ENCODE measurements at regions not wholly inside any gene's neighbourhood (a gene's known extent, or its start where the extent isn't known, plus 50 kb on each side); places are given as distances from the start of the nearest gene placed in this dataset.

DNA sequence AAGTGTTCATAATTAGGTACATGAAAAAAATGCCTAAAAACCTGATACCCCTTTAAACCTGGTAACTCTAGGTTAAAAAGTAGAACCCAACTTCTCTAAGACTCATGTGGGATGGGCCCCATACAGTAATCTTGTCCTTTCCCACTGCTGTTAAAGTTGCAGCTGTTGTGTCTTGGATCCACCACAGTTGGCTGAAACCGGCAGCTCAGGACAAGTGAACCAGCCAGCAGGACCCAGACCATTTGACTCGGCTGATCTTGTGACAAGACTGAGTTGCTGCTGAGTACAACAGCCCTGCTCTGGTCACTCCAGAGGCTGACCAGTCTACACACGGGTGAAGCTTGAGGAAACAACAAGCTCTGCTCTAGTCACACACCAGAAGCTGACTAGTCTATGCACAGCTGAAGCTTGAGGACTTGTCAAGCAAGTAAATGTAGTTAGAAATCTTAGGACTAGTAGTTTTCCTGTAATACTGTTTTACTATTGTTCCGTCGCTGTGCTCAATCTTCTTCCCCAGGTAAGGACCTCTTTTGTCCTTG is 60.6 kb downstream of the DHRS2 start:
- TF ChIP-seq, protein P1, sequence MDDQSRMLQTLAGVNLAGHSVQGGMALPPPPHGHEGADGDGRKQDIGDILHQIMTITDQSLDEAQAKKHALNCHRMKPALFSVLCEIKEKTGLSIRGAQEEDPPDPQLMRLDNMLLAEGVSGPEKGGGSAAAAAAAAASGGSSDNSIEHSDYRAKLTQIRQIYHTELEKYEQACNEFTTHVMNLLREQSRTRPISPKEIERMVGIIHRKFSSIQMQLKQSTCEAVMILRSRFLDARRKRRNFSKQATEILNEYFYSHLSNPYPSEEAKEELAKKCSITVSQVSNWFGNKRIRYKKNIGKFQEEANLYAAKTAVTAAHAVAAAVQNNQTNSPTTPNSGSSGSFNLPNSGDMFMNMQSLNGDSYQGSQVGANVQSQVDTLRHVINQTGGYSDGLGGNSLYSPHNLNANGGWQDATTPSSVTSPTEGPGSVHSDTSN (IDR thresholded peaks at IDR 0.05), result no peak
- TF ChIP-seq, protein P2, sequence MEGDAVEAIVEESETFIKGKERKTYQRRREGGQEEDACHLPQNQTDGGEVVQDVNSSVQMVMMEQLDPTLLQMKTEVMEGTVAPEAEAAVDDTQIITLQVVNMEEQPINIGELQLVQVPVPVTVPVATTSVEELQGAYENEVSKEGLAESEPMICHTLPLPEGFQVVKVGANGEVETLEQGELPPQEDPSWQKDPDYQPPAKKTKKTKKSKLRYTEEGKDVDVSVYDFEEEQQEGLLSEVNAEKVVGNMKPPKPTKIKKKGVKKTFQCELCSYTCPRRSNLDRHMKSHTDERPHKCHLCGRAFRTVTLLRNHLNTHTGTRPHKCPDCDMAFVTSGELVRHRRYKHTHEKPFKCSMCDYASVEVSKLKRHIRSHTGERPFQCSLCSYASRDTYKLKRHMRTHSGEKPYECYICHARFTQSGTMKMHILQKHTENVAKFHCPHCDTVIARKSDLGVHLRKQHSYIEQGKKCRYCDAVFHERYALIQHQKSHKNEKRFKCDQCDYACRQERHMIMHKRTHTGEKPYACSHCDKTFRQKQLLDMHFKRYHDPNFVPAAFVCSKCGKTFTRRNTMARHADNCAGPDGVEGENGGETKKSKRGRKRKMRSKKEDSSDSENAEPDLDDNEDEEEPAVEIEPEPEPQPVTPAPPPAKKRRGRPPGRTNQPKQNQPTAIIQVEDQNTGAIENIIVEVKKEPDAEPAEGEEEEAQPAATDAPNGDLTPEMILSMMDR (IDR thresholded peaks at IDR 0.05), result no peak
- TF ChIP-seq, protein P3, sequence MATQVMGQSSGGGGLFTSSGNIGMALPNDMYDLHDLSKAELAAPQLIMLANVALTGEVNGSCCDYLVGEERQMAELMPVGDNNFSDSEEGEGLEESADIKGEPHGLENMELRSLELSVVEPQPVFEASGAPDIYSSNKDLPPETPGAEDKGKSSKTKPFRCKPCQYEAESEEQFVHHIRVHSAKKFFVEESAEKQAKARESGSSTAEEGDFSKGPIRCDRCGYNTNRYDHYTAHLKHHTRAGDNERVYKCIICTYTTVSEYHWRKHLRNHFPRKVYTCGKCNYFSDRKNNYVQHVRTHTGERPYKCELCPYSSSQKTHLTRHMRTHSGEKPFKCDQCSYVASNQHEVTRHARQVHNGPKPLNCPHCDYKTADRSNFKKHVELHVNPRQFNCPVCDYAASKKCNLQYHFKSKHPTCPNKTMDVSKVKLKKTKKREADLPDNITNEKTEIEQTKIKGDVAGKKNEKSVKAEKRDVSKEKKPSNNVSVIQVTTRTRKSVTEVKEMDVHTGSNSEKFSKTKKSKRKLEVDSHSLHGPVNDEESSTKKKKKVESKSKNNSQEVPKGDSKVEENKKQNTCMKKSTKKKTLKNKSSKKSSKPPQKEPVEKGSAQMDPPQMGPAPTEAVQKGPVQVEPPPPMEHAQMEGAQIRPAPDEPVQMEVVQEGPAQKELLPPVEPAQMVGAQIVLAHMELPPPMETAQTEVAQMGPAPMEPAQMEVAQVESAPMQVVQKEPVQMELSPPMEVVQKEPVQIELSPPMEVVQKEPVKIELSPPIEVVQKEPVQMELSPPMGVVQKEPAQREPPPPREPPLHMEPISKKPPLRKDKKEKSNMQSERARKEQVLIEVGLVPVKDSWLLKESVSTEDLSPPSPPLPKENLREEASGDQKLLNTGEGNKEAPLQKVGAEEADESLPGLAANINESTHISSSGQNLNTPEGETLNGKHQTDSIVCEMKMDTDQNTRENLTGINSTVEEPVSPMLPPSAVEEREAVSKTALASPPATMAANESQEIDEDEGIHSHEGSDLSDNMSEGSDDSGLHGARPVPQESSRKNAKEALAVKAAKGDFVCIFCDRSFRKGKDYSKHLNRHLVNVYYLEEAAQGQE (IDR thresholded peaks at IDR 0.05), result no peak
- no peak for TF ChIP-seq POLR2A (IDR thresholded peaks at IDR 0.05; ENCODE audit: low read length)
- no peak for TF ChIP-seq CHD2 (IDR thresholded peaks at IDR 0.05; ENCODE audit: low read length, partially characterized antibody)
- TF ChIP-seq SMC3 (IDR thresholded peaks at IDR 0.05), result no peak
- no peak for TF ChIP-seq HDAC2 (IDR thresholded peaks at IDR 0.05)
- TF ChIP-seq, protein P4, sequence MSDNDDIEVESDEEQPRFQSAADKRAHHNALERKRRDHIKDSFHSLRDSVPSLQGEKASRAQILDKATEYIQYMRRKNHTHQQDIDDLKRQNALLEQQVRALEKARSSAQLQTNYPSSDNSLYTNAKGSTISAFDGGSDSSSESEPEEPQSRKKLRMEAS (IDR thresholded peaks at IDR 0.05), result no peak
- no peak for TF ChIP-seq BHLHE40 (IDR thresholded peaks at IDR 0.05; ENCODE audit: low read depth, low read length)
